ENCODE measurements at regions not wholly inside any gene's neighbourhood (a gene's known extent, or its start where the extent isn't known, plus 50 kb on each side); places are given as distances from the start of the nearest gene placed in this dataset.
"Not testable (repeated sequence)": the region's sequence is repeated elsewhere in the genome, so short reads cannot be mapped to it uniquely, and the experiment has no call there.

- not testable (repeated sequence) for TF ChIP-seq CTCF (IDR thresholded peaks at IDR 0.05; ENCODE audit: insufficient read depth, low read length); POLR2AphosphoS5 (IDR thresholded peaks at IDR 0.05; ENCODE audit: low read depth); GABPA (IDR thresholded peaks at IDR 0.05; ENCODE audit: low read depth); SPI1 (IDR thresholded peaks at IDR 0.05; ENCODE audit: borderline replicate concordance, low read depth)
These were observed 504.4 kb upstream of the TPTE start for GRCh38 chr21:10016991-10017390.

All from HL-60 (cell line).